NT2/D1 (cell line): ENCODE measurements at regions not wholly inside any gene's neighbourhood (a gene's known extent, or its start where the extent isn't known, plus 50 kb on each side); places are given as distances from the start of the nearest gene placed in this dataset.

ENCODE experiments used
- SUZ12 ChIP-seq: IDR thresholded peaks from 2 replicates; pipeline ENCODE4 v1.6.1; 2011; ENCODE audit not compliant: insufficient read length, insufficient read depth; ENCODE audit errors: extremely low read depth
- ZNF274 ChIP-seq: IDR thresholded peaks from 2 replicates; pipeline ENCODE4 v1.6.1; 2011; ENCODE audit warnings: mild to moderate bottlenecking, low read depth, low read length

GRCh38 chr10:109202111-109202510 is 721.2 kb downstream of the XPNPEP1 start:
- TF ChIP-seq SUZ12 (no peak), ZNF274 (no peak)
